GM12865 (cell line): ENCODE measurements at regions not wholly inside any gene's neighbourhood (a gene's known extent, or its start where the extent isn't known, plus 50 kb on each side); places are given as distances from the start of the nearest gene placed in this dataset.

Experiments used
- DNase-seq: peaks from one replicate; pipeline ENCODE4 v3.0.0; 2010; ENCODE audit warnings: low read depth
- H3K4me3 ChIP-seq: 2 replicates; pipeline ENCODE4 v1.5.1; 2011; ENCODE audit warnings: mild to moderate bottlenecking, low read depth, low read length, control low read depth
- CTCF ChIP-seq: IDR thresholded peaks from 2 replicates; pipeline ENCODE4 v1.5.1; 2011; ENCODE audit warnings: low read length, control low read depth, low read depth, inconsistent platforms; ENCODE audit not compliant: insufficient read depth; ENCODE audit errors: missing control alignments

DNA sequence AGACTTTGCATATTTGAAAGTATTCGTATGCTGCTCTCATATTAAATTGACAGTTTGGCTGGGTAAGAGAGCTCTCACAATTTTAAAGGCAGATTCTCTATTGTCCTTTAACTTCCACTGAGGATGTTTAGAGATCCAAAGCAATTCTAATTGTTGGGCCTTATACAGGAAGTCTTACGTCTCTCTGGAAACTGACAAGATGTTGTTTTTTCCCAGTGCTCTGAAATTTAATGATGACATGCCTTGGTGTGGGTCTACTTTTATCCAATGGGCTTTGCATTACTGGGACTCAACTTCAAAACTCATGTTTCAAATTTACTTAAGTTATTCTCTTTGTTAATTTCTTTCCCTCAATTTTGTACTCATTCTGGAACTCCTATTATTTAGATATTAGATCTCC lies 191.5 kb downstream of the SNX18 start:
- no peak for DNase-seq
- no peak overlapping the region for H3K4me3 ChIP-seq
- no peak for TF ChIP-seq CTCF

GRCh38 chr5:54707841-54708240 lies 190.3 kb downstream of the SNX18 start:
- no peak for TF ChIP-seq CTCF
- no peak for DNase-seq
- H3K4me3 ChIP-seq, result no peak overlapping the region

GRCh38 chr5:54705994-54706653 lies 188.6 kb downstream of the SNX18 start:
- no peak for TF ChIP-seq CTCF
- no peak overlapping the region for H3K4me3 ChIP-seq
- DNase-seq, result no peak

DNA sequence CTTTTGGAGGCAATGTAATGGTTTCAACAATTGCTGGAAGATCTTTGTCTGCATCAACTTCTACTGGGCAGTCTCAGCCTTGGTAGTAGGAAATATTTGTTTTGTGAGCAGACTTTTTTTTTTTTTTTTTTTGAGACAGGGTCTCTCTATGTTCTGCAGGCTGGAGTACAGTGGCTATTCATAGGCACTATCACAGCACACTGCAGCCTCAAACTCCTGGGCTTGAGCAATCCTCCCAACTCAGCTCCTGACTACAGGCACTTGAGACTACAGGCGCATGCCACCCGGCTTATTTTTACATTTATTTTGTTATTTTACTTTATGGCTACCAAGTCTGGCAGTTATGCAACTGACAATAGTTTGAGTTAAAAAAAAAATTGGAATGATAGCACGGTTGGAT lies 187.3 kb downstream of the SNX18 start:
- H3K4me3 ChIP-seq, result no peak overlapping the region
- no peak for TF ChIP-seq CTCF
- no peak for DNase-seq

DNA sequence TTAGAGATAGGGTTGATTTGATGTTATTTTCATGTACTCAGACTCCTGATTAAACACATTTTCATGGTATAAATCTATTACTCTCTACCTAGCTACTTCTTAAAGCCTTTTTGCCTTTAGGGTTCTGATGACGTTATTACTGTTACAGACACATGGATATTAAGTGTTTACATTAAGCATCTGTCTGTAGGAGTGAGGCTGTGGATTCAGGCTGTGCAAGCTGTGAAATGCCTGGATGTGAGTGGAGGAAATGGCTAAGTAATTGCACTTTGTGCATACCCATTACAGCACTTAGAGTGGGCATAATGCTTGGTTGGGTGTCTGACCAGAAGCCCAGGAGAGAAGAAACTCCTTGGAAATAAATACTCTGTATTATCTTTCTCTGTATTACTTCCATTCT lies 186.8 kb downstream of the SNX18 start:
- TF ChIP-seq CTCF, result no peak
- H3K4me3 ChIP-seq, result no peak overlapping the region
- DNase-seq, result no peak

DNA sequence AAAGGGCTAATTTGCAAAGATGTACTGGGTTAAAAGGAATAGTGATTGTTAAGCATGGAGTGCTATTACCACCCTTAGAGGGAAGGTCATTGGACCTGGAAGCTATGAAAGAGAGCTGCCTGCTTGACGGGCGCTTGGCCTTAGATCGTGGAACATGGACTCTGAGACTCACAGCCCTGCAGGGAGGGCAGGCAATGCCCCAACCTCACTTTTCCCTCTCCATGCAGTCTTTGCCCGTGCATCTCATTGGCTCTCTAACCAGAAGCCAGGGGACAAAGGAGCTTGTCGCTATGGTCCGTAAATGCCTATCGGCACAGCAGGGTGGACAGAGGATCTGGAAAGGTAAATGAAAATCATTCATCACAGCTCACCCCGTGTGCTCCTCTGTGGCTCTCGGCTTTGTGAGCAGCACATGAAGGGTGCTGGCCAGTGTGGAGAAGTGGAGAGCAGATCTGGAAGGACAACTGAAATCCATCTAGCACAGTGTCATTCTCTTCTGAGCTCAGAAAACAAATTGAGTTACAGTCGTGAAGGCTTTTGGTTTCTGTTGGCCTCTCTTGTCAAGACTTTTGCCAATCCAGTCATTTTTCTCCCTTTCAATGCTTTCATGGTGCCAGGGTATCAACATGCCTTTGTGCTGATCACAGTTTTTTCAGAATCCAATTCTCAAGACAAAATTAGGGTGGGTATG lies 186.2 kb downstream of the SNX18 start:
- DNase-seq, result no peak
- no peak for TF ChIP-seq CTCF
- no peak overlapping the region for H3K4me3 ChIP-seq

DNA sequence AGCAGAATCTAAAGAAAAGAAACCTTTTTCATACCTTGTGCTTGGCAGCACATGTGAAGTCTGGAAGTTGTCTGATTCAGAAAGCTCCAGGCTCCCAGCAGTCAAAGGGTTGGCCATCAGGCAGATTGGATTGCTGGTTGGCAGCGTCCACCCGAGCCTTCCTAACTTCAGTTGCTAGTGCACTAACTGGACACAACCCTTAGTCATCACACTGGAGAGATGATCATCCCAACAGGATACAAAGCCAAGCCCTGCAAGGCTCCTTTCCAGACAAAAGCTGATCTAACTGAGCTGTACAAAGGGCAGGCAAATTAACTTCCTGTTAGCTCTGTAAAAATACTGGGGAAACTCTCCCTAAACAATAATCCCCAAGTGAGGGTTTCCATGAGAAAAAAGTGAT lies 185.6 kb downstream of the SNX18 start:
- DNase-seq, result no peak
- no peak overlapping the region for H3K4me3 ChIP-seq
- no peak for TF ChIP-seq CTCF
